Activated CD4-positive, alpha-beta memory T cell treated with anti-CD3 and anti-CD28 coated beads, Interleukin-2, amount 10 ng/mL, durations not matched to agents 7 days and 5 days (primary cell): ENCODE measurements at regions not wholly inside any gene's neighbourhood (a gene's known extent, or its start where the extent isn't known, plus 50 kb on each side); places are given as distances from the start of the nearest gene placed in this dataset.
"Not testable (repeated sequence)": the region's sequence is repeated elsewhere in the genome, so short reads cannot be mapped to it uniquely, and the experiment has no call there.

Experiments
- CTCF ChIA-PET: fragments of 350-600 bp; sonication (Branson Sonifier 250); formaldehyde crosslinking; loops from one replicate; lab custom pipeline; 2021; ENCODE audit warnings: antibody characterized with exemption, inconsistent platforms; lab: Charles Lee
- POLR2A ChIA-PET: fragments of 350-600 bp; sonication (Branson Sonifier 250); formaldehyde crosslinking; loops from one replicate; lab custom pipeline; 2021; ENCODE audit warnings: antibody characterized with exemption; lab: Charles Lee
- DNase-seq: peaks from one replicate; pipeline ENCODE4 v3.0.0-alpha.2; 2020
- H3K27ac Mint-ChIP-seq: one replicate; pipeline ENCODE4 v1.8.0; 2021; ENCODE audit warnings: mild to moderate bottlenecking, mixed read lengths
- H3K27me3 Mint-ChIP-seq: one replicate; pipeline ENCODE4 v1.8.0; 2021; ENCODE audit warnings: mixed read lengths
- H3K36me3 Mint-ChIP-seq: one replicate; pipeline ENCODE4 v1.8.0; 2021; ENCODE audit warnings: low read depth, mixed read lengths
- H3K4me1 Mint-ChIP-seq: one replicate; pipeline ENCODE4 v1.8.0; 2021; ENCODE audit warnings: mixed read lengths
- H3K4me3 Mint-ChIP-seq: one replicate; pipeline ENCODE4 v1.8.0; 2021; ENCODE audit warnings: mild to moderate bottlenecking, mixed read lengths
- H3K9me3 Mint-ChIP-seq: one replicate; pipeline ENCODE4 v1.8.0; 2021; ENCODE audit warnings: mixed read lengths

- ChIA-PET POLR2A (no interaction called here), CTCF (no interaction called here)
- Mint-ChIP-seq H3K4me1 (no peaks in the 10 kb centered on the region), H3K27me3 (no peaks in the 10 kb centered on the region), H3K36me3 (no peaks in the 10 kb centered on the region), H3K27ac (no peak overlapping the region), H3K4me3 (no peak overlapping the region), H3K9me3 (no peaks in the 10 kb centered on the region)
- DNase-seq = no peak
Measured at GRCh38 chr11:122004446-122004845, 111.6 kb downstream of the BLID start.

GRCh38 chr11:122002926-122003325 lies 113.1 kb downstream of the BLID start:
- ChIA-PET POLR2A (no interaction called here), CTCF (no interaction called here)
- Mint-ChIP-seq H3K36me3 (no peaks in the 10 kb centered on the region), H3K4me3 (no peak overlapping the region), H3K27me3 (no peaks in the 10 kb centered on the region), H3K9me3 (no peaks in the 10 kb centered on the region), H3K4me1 (no peaks in the 10 kb centered on the region), H3K27ac (no peak overlapping the region)
- no peak for DNase-seq

- Mint-ChIP-seq H3K4me3 (no peak overlapping the region), H3K27me3 (no peaks in the 10 kb centered on the region), H3K9me3 (no peaks in the 10 kb centered on the region), H3K4me1 (no peaks in the 10 kb centered on the region), H3K27ac (no peak overlapping the region), H3K36me3 (no peaks in the 10 kb centered on the region)
- POLR2A ChIA-PET = no interaction called here
- CTCF ChIA-PET = no interaction called here
- no peak for DNase-seq
Measured at GRCh38 chr11:122002047-122002446, 114.0 kb downstream of the BLID start.

- H3K4me1 Mint-ChIP-seq = no peaks in the 10 kb centered on the region
- no peak overlapping the region for H3K27ac Mint-ChIP-seq
- ChIA-PET CTCF (no interaction called here), POLR2A (no interaction called here)
- no peaks in the 10 kb centered on the region for H3K36me3 Mint-ChIP-seq
- H3K9me3 Mint-ChIP-seq = no peaks in the 10 kb centered on the region
- H3K4me3 Mint-ChIP-seq = no peak overlapping the region
- no peaks in the 10 kb centered on the region for H3K27me3 Mint-ChIP-seq
- no peak for DNase-seq
Measured at GRCh38 chr11:121999651-122000050, 116.4 kb downstream of the BLID start.

- no peaks in the 10 kb centered on the region for H3K36me3 Mint-ChIP-seq
- H3K27ac Mint-ChIP-seq = no peak overlapping the region
- H3K4me3 Mint-ChIP-seq = no peak overlapping the region
- H3K27me3 Mint-ChIP-seq = no peaks in the 10 kb centered on the region
- DNase-seq = no peak
- ChIA-PET CTCF (no interaction called here), POLR2A (no interaction called here)
- no peaks in the 10 kb centered on the region for H3K4me1 Mint-ChIP-seq
- H3K9me3 Mint-ChIP-seq = no peaks in the 10 kb centered on the region
Measured at GRCh38 chr11:121996574-121996973, 119.4 kb downstream of the BLID start.

- no peak for DNase-seq
- ChIA-PET POLR2A (no interaction called here), CTCF (no interaction called here)
- Mint-ChIP-seq H3K4me1 (no peaks in the 10 kb centered on the region), H3K4me3 (no peak overlapping the region), H3K9me3 (no peaks in the 10 kb centered on the region), H3K36me3 (no peaks in the 10 kb centered on the region), H3K27ac (no peak overlapping the region), H3K27me3 (no peaks in the 10 kb centered on the region)
Measured at GRCh38 chr11:121983901-121984300, 132.1 kb downstream of the BLID start.

GRCh38 chr11:121977914-121978313 lies 138.1 kb downstream of the BLID start:
- H3K4me1 Mint-ChIP-seq, CTCF ChIA-PET, H3K36me3 Mint-ChIP-seq: not testable (repeated sequence)

GRCh38 chr11:121968638-121969037 lies 147.4 kb downstream of the BLID start:
- Mint-ChIP-seq H3K36me3 (no peaks in the 10 kb centered on the region), H3K27me3 (no peaks in the 10 kb centered on the region), H3K9me3 (no peaks in the 10 kb centered on the region), H3K4me3 (no peak overlapping the region), H3K27ac (no peak overlapping the region), H3K4me1 (no peaks in the 10 kb centered on the region)
- no peak for DNase-seq
- ChIA-PET CTCF (no interaction called here), POLR2A (no interaction called here)

More at GRCh38 chr11:121977914-121978313, 138.1 kb downstream of the BLID start:
- DNase-seq, H3K9me3 Mint-ChIP-seq, POLR2A ChIA-PET, H3K27ac Mint-ChIP-seq, H3K27me3 Mint-ChIP-seq, H3K4me3 Mint-ChIP-seq: not testable (repeated sequence)

- POLR2A ChIA-PET = no interaction called here
- no peaks in the 10 kb centered on the region for H3K4me1 Mint-ChIP-seq
- H3K27me3 Mint-ChIP-seq = no peaks in the 10 kb centered on the region
- no peak for DNase-seq
- no peak overlapping the region for H3K27ac Mint-ChIP-seq
- CTCF ChIA-PET = no interaction called here
- no peaks in the 10 kb centered on the region for H3K9me3 Mint-ChIP-seq
- H3K4me3 Mint-ChIP-seq = no peak overlapping the region
- no peaks in the 10 kb centered on the region for H3K36me3 Mint-ChIP-seq
Measured at GRCh38 chr11:121967131-121967704, 148.8 kb downstream of the BLID start.

GRCh38 chr11:121965330-121965729 lies 150.7 kb downstream of the BLID start:
- POLR2A ChIA-PET = no interaction called here
- no peaks in the 10 kb centered on the region for H3K4me1 Mint-ChIP-seq
- no peaks in the 10 kb centered on the region for H3K27me3 Mint-ChIP-seq
- no peak overlapping the region for H3K4me3 Mint-ChIP-seq
- CTCF ChIA-PET = no interaction called here
- no peak overlapping the region for H3K27ac Mint-ChIP-seq
- DNase-seq = no peak
- no peaks in the 10 kb centered on the region for H3K9me3 Mint-ChIP-seq
- no peaks in the 10 kb centered on the region for H3K36me3 Mint-ChIP-seq

- ChIA-PET CTCF (no interaction called here), POLR2A (no interaction called here)
- no peaks in the 10 kb centered on the region for H3K9me3 Mint-ChIP-seq
- H3K27me3 Mint-ChIP-seq = no peaks in the 10 kb centered on the region
- DNase-seq = no peak
- H3K4me3 Mint-ChIP-seq = no peak overlapping the region
- no peak overlapping the region for H3K27ac Mint-ChIP-seq
- no peaks in the 10 kb centered on the region for H3K4me1 Mint-ChIP-seq
- no peaks in the 10 kb centered on the region for H3K36me3 Mint-ChIP-seq
Measured at GRCh38 chr11:121964591-121964990, 151.4 kb downstream of the BLID start.

- H3K4me3 Mint-ChIP-seq, POLR2A ChIA-PET, DNase-seq, H3K36me3 Mint-ChIP-seq, H3K27ac Mint-ChIP-seq, H3K4me1 Mint-ChIP-seq, H3K9me3 Mint-ChIP-seq, H3K27me3 Mint-ChIP-seq: not testable (repeated sequence)
- CTCF ChIA-PET = interaction anchor here (0.7 kb wide), 1 partner anchor 10 kb away, joined by 5 read pairs; no protein-coding TSS in a partner anchor
Measured at GRCh38 chr11:121963846-121964245, 152.2 kb downstream of the BLID start.

GRCh38 chr11:121961321-121961801 lies 154.7 kb downstream of the BLID start:
- no peaks in the 10 kb centered on the region for H3K9me3 Mint-ChIP-seq
- no peak overlapping the region for H3K27ac Mint-ChIP-seq
- no peak for DNase-seq
- H3K4me1 Mint-ChIP-seq = no peaks in the 10 kb centered on the region
- ChIA-PET POLR2A (no interaction called here), CTCF (no interaction called here)
- no peaks in the 10 kb centered on the region for H3K36me3 Mint-ChIP-seq
- no peak overlapping the region for H3K4me3 Mint-ChIP-seq
- H3K27me3 Mint-ChIP-seq = no peaks in the 10 kb centered on the region

- POLR2A ChIA-PET = no interaction called here
- Mint-ChIP-seq H3K27me3 (no peaks in the 10 kb centered on the region), H3K4me3 (no peak overlapping the region), H3K9me3 (no peaks in the 10 kb centered on the region), H3K36me3 (no peaks in the 10 kb centered on the region), H3K27ac (no peak overlapping the region), H3K4me1 (no peaks in the 10 kb centered on the region)
- no peak for DNase-seq
- CTCF ChIA-PET = interaction anchor here (1.0 kb wide), 1 partner anchor 244 kb away, joined by 3 read pairs; no protein-coding TSS in a partner anchor
Measured at GRCh38 chr11:121958971-121959325, 157.1 kb downstream of the BLID start.
